ENCODE measurements at regions not wholly inside any gene's neighbourhood (a gene's known extent, or its start where the extent isn't known, plus 50 kb on each side); places are given as distances from the start of the nearest gene placed in this dataset.
A peak's percentile ranks its signal among the peaks of the same experiment; 100 is the strongest.

GRCh38 chr12:125583071-125583470 is 517.8 kb downstream of the AACS start:
- DNase-seq: no peak

- no peak for DNase-seq
Measured at GRCh38 chr12:125586441-125586840, 521.2 kb downstream of the AACS start.

GRCh38 chr12:125593269-125593668 is 528.0 kb downstream of the AACS start:
- no peak for DNase-seq

GRCh38 chr12:125604976-125605375 is 539.7 kb downstream of the AACS start:
- DNase-seq: no peak

- DNase-seq: no peak
Measured at GRCh38 chr12:125606312-125606711, 541.1 kb downstream of the AACS start.

- DNase-seq: no peak
Measured at GRCh38 chr12:125610292-125610691, 545.1 kb downstream of the AACS start.

GRCh38 chr12:125610971-125611370 is 545.7 kb downstream of the AACS start:
- no peak for DNase-seq

- DNase-seq: no peak
Measured at GRCh38 chr12:125614058-125614457, 548.8 kb downstream of the AACS start.

- DNase-seq: no peak
Measured at GRCh38 chr12:125619723-125620122, 554.5 kb downstream of the AACS start.

- no peak for DNase-seq
Measured at GRCh38 chr12:125633686-125634085, 568.5 kb downstream of the AACS start.

- DNase-seq: no peak
Measured at GRCh38 chr12:125634813-125635212, 569.6 kb downstream of the AACS start.

- no peak for DNase-seq
Measured at GRCh38 chr12:125639826-125640225, 574.6 kb downstream of the AACS start.

GRCh38 chr12:125643055-125643454 is 577.8 kb downstream of the AACS start:
- DNase-seq: no peak

GRCh38 chr12:125645724-125646123 is 580.5 kb downstream of the AACS start:
- DNase-seq: no peak

GRCh38 chr12:125650587-125650986 is 585.4 kb downstream of the AACS start:
- DNase-seq: no peak

- DNase-seq: no peak
Measured at GRCh38 chr12:125651625-125652024, 586.4 kb downstream of the AACS start.

- DNase-seq: no peak
Measured at GRCh38 chr12:125652681-125653080, 587.4 kb downstream of the AACS start.

- DNase-seq: no peak
Measured at GRCh38 chr12:125657681-125658080, 592.4 kb downstream of the AACS start.

- DNase-seq: no peak
Measured at GRCh38 chr12:125674554-125675338, 609.5 kb downstream of the AACS start.

GRCh38 chr12:125676366-125676765 is 611.1 kb downstream of the AACS start:
- DNase-seq: no peak

GRCh38 chr12:125677829-125678228 is 612.6 kb downstream of the AACS start:
- no peak for DNase-seq

- no peak for DNase-seq
Measured at GRCh38 chr12:125678589-125678993, 613.4 kb downstream of the AACS start.

- peak; percentile 86 for DNase-seq
Measured at GRCh38 chr12:125683748-125684381, 618.6 kb downstream of the AACS start.

GRCh38 chr12:125684968-125685790 is 619.9 kb downstream of the AACS start:
- DNase-seq: no peak

Measured in activated CD8-positive, alpha-beta memory T cell treated with anti-CD3 and anti-CD28 coated beads, Interleukin-2, amount 50 U/mL, for 48 hours (primary cell).